Activated naive CD4-positive, alpha-beta T cell treated with anti-CD3 and anti-CD28 coated beads for 36 hours (primary cell): ENCODE measurements at regions not wholly inside any gene's neighbourhood (a gene's known extent, or its start where the extent isn't known, plus 50 kb on each side); places are given as distances from the start of the nearest gene placed in this dataset.
"Not testable (repeated sequence)": the region's sequence is repeated elsewhere in the genome, so short reads cannot be mapped to it uniquely, and the experiment has no call there.

ENCODE experiments used
- CTCF ChIA-PET: fragments of 350-600 bp; sonication (Branson Sonifier 250); formaldehyde crosslinking; loops from one replicate; lab custom pipeline; 2021; ENCODE audit warnings: antibody characterized with exemption; lab: Charles Lee
- DNase-seq: peaks from one replicate; pipeline ENCODE4 v3.0.0-alpha.2; 2020
- H3K27ac Mint-ChIP-seq: one replicate; pipeline ENCODE4 v1.8.0; 2021; ENCODE audit warnings: mild to moderate bottlenecking, mixed read lengths
- H3K27me3 Mint-ChIP-seq: one replicate; pipeline ENCODE4 v1.8.0; 2021; ENCODE audit warnings: low read depth, mixed read lengths
- H3K36me3 Mint-ChIP-seq: one replicate; pipeline ENCODE4 v1.8.0; 2021; ENCODE audit warnings: low read depth, mixed read lengths
- H3K4me1 Mint-ChIP-seq: one replicate; pipeline ENCODE4 v1.8.0; 2021; ENCODE audit warnings: low read depth, mixed read lengths
- H3K4me3 Mint-ChIP-seq: one replicate; pipeline ENCODE4 v1.8.0; 2021; ENCODE audit warnings: mild to moderate bottlenecking, moderate library complexity, mixed read lengths
- H3K9me3 Mint-ChIP-seq: one replicate; pipeline ENCODE4 v1.8.0; 2021; ENCODE audit warnings: mixed read lengths
- intact Hi-C: fragments of 100-400 bp; cut with micrococcal nuclease; formaldehyde crosslinking; loops from one replicate; pipeline ENCODE4 v1.15.1; 2023

- H3K9me3 Mint-ChIP-seq, result no peaks in the 10 kb centered on the region
- no peaks in the 10 kb centered on the region for H3K36me3 Mint-ChIP-seq
- CTCF ChIA-PET, result interaction anchor here (1.0 kb wide), 1 partner anchor 14 kb away, joined by 4 read pairs; no protein-coding TSS in a partner anchor
- no peak for DNase-seq
- H3K27ac Mint-ChIP-seq, result no peak overlapping the region
- H3K27me3 Mint-ChIP-seq, result no peaks in the 10 kb centered on the region
- H3K4me3 Mint-ChIP-seq, result no peak overlapping the region
- intact Hi-C loops, result no loop called here
- peaks cover 12% of the 10 kb centered on the region for H3K4me1 Mint-ChIP-seq
These were observed 89.2 kb upstream of the BRD7 start for GRCh38 chr16:50457979-50458491.

- CTCF ChIA-PET, result interaction anchor here (0.9 to 1.0 kb wide), 2 partner anchors 15 to 208 kb away, joined by 3 to 4 read pairs; no protein-coding TSS in a partner anchor
- Mint-ChIP-seq H3K36me3 (no peaks in the 10 kb centered on the region), H3K9me3 (no peaks in the 10 kb centered on the region), H3K4me1 (peaks cover 12% of the 10 kb centered on the region), H3K27ac (no peak overlapping the region), H3K27me3 (no peaks in the 10 kb centered on the region), H3K4me3 (no peak overlapping the region)
- intact Hi-C loops, result no loop called here
- DNase-seq, result peak; percentile 35
These were observed 88.6 kb upstream of the BRD7 start for GRCh38 chr16:50457423-50457822.

DNA sequence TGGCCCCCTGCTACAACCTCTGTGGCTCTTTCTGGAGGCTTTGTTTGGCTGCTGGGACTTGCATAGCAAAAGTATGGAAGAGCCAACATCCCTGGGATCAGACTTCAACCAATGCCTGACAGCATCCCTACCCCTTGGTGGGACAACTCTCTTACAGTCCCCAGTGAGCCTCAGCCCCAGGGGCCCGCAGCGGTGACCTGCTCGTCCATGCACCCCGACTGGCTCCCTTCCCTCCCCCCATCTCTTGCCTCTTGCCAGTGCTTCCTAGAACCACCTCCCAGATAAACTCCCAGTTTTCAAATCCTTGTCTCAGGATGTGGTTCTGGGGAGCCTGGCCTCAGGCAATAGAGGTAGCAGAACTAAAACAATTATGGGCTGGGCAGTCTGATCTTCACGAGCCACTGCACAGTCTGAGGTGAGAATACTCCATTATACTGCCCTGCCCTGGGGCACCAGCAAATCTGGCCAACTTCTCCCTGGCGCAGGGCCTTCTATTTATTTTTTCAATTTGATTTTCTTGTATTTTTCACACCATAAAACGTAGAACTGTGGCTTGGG lies 86.6 kb upstream of the BRD7 start:
- CTCF ChIA-PET, result no interaction called here
- intact Hi-C loops, result no loop called here
- Mint-ChIP-seq H3K4me3 (no peak overlapping the region), H3K27me3 (no peaks in the 10 kb centered on the region), H3K36me3 (no peaks in the 10 kb centered on the region), H3K9me3 (no peaks in the 10 kb centered on the region), H3K27ac (no peak overlapping the region), H3K4me1 (peaks cover 12% of the 10 kb centered on the region)
- no peak for DNase-seq

DNA sequence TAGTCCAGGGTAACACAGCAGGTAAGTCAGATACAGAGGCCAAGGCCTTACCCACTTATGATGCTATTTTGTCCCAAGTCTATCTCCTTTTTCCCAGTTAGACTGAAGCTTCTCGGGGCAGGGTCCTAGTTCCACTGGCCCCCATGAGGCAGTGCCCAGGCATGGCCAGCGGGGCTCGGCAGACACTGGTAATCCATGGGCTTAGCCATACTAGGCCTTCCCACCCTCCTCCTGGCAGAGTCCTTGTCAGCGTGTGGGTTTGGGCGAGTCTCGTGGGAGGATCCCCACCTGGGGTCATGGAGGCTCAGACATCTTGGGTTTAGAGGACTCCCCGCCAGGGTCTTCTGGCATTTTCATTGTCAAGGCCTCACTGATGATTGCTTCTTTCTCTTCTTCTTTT lies 84.7 kb upstream of the BRD7 start:
- H3K27ac Mint-ChIP-seq, result no peak overlapping the region
- peaks cover 12% of the 10 kb centered on the region for H3K4me1 Mint-ChIP-seq
- H3K4me3 Mint-ChIP-seq, result no peak overlapping the region
- intact Hi-C loops, result no loop called here
- no peaks in the 10 kb centered on the region for H3K9me3 Mint-ChIP-seq
- H3K27me3 Mint-ChIP-seq, result no peaks in the 10 kb centered on the region
- CTCF ChIA-PET, result interaction anchor here (0.6 kb wide), 1 partner anchor 192 kb away, joined by 4 read pairs; no protein-coding TSS in a partner anchor
- DNase-seq, result no peak
- no peaks in the 10 kb centered on the region for H3K36me3 Mint-ChIP-seq

DNA sequence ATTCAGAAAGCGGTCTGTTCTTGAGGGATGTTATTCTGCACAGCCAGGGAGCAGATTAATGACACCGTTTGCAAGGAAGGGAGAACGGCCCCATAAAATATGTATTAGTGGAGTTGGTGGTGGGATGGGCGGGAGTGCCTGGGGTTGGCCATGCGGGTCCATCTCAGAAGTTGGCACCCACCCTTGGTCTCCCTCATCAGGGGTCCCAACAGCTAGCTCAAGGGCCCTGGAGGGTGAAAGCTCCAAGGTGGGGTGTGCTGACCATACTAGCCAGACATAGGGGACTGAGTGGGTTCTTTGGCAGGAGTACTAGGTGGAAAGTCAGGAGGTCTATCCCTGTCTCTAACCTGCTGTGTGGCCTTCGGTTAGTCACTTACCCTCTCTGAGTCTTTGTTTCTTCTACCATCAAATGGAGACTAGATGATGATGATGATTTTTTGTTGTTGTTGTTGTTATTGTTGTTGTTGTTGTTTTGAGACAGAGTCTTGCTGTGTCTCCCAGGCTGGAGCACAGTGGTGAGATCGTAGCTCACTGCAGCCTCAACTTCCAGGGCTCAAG lies 83.2 kb upstream of the BRD7 start:
- H3K4me1 Mint-ChIP-seq, result peaks cover 2% of the 10 kb centered on the region
- H3K27ac Mint-ChIP-seq, result no peak overlapping the region
- no peaks in the 10 kb centered on the region for H3K9me3 Mint-ChIP-seq
- no peak overlapping the region for H3K4me3 Mint-ChIP-seq
- no peaks in the 10 kb centered on the region for H3K27me3 Mint-ChIP-seq
- intact Hi-C loops, result no loop called here
- CTCF ChIA-PET, result interaction anchor here (0.6 kb wide), 1 partner anchor 41 kb away, joined by 3 read pairs; no protein-coding TSS in a partner anchor
- H3K36me3 Mint-ChIP-seq, result no peaks in the 10 kb centered on the region
- no peak for DNase-seq

- H3K27me3 Mint-ChIP-seq, result no peaks in the 10 kb centered on the region
- no peaks in the 10 kb centered on the region for H3K4me1 Mint-ChIP-seq
- no peak for DNase-seq
- H3K9me3 Mint-ChIP-seq, result no peaks in the 10 kb centered on the region
- H3K27ac Mint-ChIP-seq, result no peak overlapping the region
- H3K4me3 Mint-ChIP-seq, result no peak overlapping the region
- intact Hi-C loops, result no loop called here
- H3K36me3 Mint-ChIP-seq, result no peaks in the 10 kb centered on the region
- CTCF ChIA-PET, result interaction anchor here (0.6 kb wide), 1 partner anchor 1821 kb away, joined by 5 read pairs; no protein-coding TSS in a partner anchor
These were observed 82.2 kb upstream of the BRD7 start for GRCh38 chr16:50450957-50451356.

GRCh38 chr16:50449800-50450199 lies 81.0 kb upstream of the BRD7 start:
- no peak for DNase-seq
- Mint-ChIP-seq H3K4me3 (no peak overlapping the region), H3K27me3 (no peaks in the 10 kb centered on the region), H3K27ac (no peak overlapping the region), H3K4me1 (peaks cover 2% of the 10 kb centered on the region), H3K9me3 (no peaks in the 10 kb centered on the region), H3K36me3 (no peaks in the 10 kb centered on the region)
- intact Hi-C loops, result no loop called here
- CTCF ChIA-PET, result interaction anchor here (0.5 to 1.1 kb wide), 2 partner anchors 12 to 88 kb away, joined by 3 read pairs; no protein-coding TSS in a partner anchor

- H3K4me1 Mint-ChIP-seq, result peaks cover 5% of the 10 kb centered on the region
- no peaks in the 10 kb centered on the region for H3K9me3 Mint-ChIP-seq
- H3K36me3 Mint-ChIP-seq, result no peaks in the 10 kb centered on the region
- H3K27me3 Mint-ChIP-seq, result no peaks in the 10 kb centered on the region
- CTCF ChIA-PET, result no interaction called here
- intact Hi-C loops, result no loop called here
- no peak overlapping the region for H3K4me3 Mint-ChIP-seq
- no peak for DNase-seq
- no peak overlapping the region for H3K27ac Mint-ChIP-seq
These were observed 80.2 kb upstream of the BRD7 start for GRCh38 chr16:50448981-50449380.

- CTCF ChIA-PET, result no interaction called here
- Mint-ChIP-seq H3K4me1 (peaks cover 5% of the 10 kb centered on the region), H3K36me3 (no peaks in the 10 kb centered on the region), H3K27me3 (no peaks in the 10 kb centered on the region), H3K27ac (no peak overlapping the region), H3K4me3 (no peak overlapping the region), H3K9me3 (no peaks in the 10 kb centered on the region)
- intact Hi-C loops, result no loop called here
- DNase-seq, result no peak
These were observed 79.7 kb upstream of the BRD7 start for GRCh38 chr16:50448522-50448921.

DNA sequence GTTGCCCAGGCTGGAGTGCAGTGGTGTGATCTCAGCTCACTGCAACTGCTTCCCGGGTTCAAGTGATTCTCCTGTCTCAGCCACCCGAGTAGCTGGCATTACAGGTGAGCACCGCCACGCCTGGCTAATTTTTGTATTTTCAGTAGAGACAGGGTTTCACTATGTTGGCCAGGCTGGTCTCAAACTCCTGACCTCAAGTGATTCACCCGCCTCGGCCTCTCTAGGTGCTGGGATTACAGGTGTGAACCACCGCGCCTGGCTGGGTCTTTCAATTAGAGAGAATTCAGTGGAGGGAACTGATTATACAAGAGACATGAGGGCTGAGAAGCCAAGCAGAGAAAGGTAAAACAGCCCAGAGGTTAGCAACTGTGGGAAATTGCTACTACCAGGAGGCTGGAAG lies 78.6 kb upstream of the BRD7 start:
- DNase-seq, H3K4me1 Mint-ChIP-seq, H3K36me3 Mint-ChIP-seq, CTCF ChIA-PET, H3K27ac Mint-ChIP-seq, intact Hi-C loops, H3K27me3 Mint-ChIP-seq, H3K9me3 Mint-ChIP-seq, H3K4me3 Mint-ChIP-seq: not testable (repeated sequence)

- peaks cover 5% of the 10 kb centered on the region for H3K4me1 Mint-ChIP-seq
- no peak overlapping the region for H3K4me3 Mint-ChIP-seq
- H3K9me3 Mint-ChIP-seq, result peaks cover 6% of the 10 kb centered on the region
- intact Hi-C loops, result no loop called here
- H3K27me3 Mint-ChIP-seq, result no peaks in the 10 kb centered on the region
- DNase-seq, result no peak
- H3K36me3 Mint-ChIP-seq, result no peaks in the 10 kb centered on the region
- H3K27ac Mint-ChIP-seq, result no peak overlapping the region
- CTCF ChIA-PET, result interaction anchor here (0.6 kb wide), 1 partner anchor 196 kb away, joined by 3 read pairs; no protein-coding TSS in a partner anchor
These were observed 78.1 kb upstream of the BRD7 start for GRCh38 chr16:50446861-50447260.

DNA sequence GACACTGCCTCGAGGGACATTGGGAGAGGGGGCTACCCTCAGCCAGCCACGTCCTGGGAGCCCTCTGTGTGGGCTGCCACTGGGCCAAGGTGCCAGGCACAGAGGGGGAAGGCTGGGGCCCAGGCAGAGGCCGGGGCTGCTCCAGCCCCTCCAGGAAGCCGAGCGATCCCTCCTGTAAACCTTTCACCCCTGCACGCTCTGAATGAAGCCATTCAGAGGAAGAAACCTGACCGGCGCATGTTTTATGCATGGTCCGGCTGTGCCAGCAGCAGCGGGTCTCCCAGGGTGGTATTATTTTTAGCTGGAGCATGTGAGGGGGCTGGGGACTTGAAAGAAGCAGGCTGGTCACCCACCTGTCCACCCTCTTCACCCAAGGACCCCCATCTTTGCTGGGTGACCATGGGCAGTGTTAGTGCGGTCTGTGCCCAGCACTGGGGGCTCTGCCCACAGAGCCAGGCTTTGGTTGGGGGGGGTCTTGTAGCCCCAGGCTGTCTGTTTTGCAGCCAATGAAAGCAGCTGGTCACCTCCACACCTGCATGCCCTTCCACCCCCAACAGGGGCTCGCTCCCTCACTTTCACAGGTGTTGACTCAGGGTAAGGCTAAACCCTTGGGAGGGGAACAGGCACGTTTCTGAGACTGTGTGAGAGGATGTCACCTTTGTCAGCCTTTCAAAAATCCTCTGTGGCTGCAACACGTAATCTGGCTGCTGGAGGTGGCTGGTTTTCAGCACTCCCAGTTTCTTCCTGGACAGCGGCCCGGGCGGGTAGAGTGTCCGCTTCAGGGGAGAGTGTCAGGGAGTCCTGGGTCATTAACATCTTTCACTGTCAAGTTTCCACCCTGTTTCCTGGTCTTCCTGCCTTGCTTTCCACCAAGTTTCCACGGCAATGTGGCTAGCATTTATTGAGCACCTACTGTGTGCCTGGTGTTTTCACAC lies 77.1 kb upstream of the BRD7 start:
- intact Hi-C loops, result no loop called here
- H3K27ac Mint-ChIP-seq, result no peak overlapping the region
- CTCF ChIA-PET, result no interaction called here
- no peaks in the 10 kb centered on the region for H3K36me3 Mint-ChIP-seq
- H3K27me3 Mint-ChIP-seq, result no peaks in the 10 kb centered on the region
- no peak overlapping the region for H3K4me3 Mint-ChIP-seq
- peaks cover 5% of the 10 kb centered on the region for H3K4me1 Mint-ChIP-seq
- DNase-seq, result no peak
- peaks cover 8% of the 10 kb centered on the region for H3K9me3 Mint-ChIP-seq
